Lower lobe of right lung (tissue), 2 donors: ENCODE measurements at regions not wholly inside any gene's neighbourhood (a gene's known extent, or its start where the extent isn't known, plus 50 kb on each side); places are given as distances from the start of the nearest gene placed in this dataset.

Experiments
- ATAC-seq, 2 donors: fragments of 200-7000 bp; cut with Tn5 transposase; one replicate each; pipeline ENCODE4 v1.9.1; 2020 to 2022; ENCODE audit warnings: mild to moderate bottlenecking in 2 of 2, moderate library complexity in 2 of 2
- DNase-seq: peaks from one replicate; pipeline ENCODE4 v3.0.0-alpha.2; 2020
- H3K27ac ChIP-seq: fragments of 200-600 bp; one replicate; pipeline ENCODE4 v1.8.0; 2022
- H3K27me3 ChIP-seq: fragments of 200-600 bp; one replicate; pipeline ENCODE4 v1.8.0; 2022; ENCODE audit warnings: low read depth
- H3K36me3 ChIP-seq: fragments of 200-600 bp; one replicate; pipeline ENCODE4 v1.8.0; 2022; ENCODE audit warnings: mild to moderate bottlenecking
- H3K4me1 ChIP-seq: fragments of 200-600 bp; one replicate; pipeline ENCODE4 v1.8.0; 2022
- H3K4me3 ChIP-seq: fragments of 200-600 bp; one replicate; pipeline ENCODE4 v1.8.0; 2022; ENCODE audit warnings: mild to moderate bottlenecking
- H3K9me3 ChIP-seq: fragments of 200-600 bp; one replicate; pipeline ENCODE4 v1.8.0; 2022
- CTCF ChIP-seq: fragments of 200-600 bp; IDR thresholded peaks from one replicate; pipeline ENCODE4 v1.8.0; 2022; ENCODE audit warnings: antibody characterized with exemption, mild to moderate bottlenecking
- intact Hi-C: fragments of 100-400 bp; cut with DNase I; formaldehyde crosslinking; loops from one replicate; pipeline ENCODE4 v1.11.0; 2022
- donor health status: DM: no; HTN: yes; CAD: no; lungs with severe emphysema.

GRCh38 chr3:168342946-168343850, 247.5 kb upstream of the GOLIM4 start:
- Histone ChIP-seq H3K4me1 (peaks cover 8% of the 10 kb centered on the region), H3K27me3 (no peaks in the 10 kb centered on the region), H3K9me3 (no peaks in the 10 kb centered on the region), H3K4me3 (no peak overlapping the region), H3K36me3 (no peaks in the 10 kb centered on the region), H3K27ac (no peak overlapping the region)
- ATAC-seq: no peak
- intact Hi-C loops: no loop called here
- no peak for TF ChIP-seq CTCF
- no peak for DNase-seq

- intact Hi-C loops: no loop called here
- ATAC-seq (peak in 1 of 2 donors; percentile 19), DNase-seq (no peak)
- Histone ChIP-seq H3K27me3 (no peaks in the 10 kb centered on the region), H3K9me3 (no peaks in the 10 kb centered on the region), H3K36me3 (no peaks in the 10 kb centered on the region), H3K27ac (no peak overlapping the region), H3K4me1 (peaks cover 8% of the 10 kb centered on the region), H3K4me3 (no peak overlapping the region)
- TF ChIP-seq CTCF: no peak
Measured at GRCh38 chr3:168341956-168342936, 246.5 kb upstream of the GOLIM4 start.

GRCh38 chr3:168341192-168341815, 245.6 kb upstream of the GOLIM4 start:
- Histone ChIP-seq H3K36me3 (no peaks in the 10 kb centered on the region), H3K27me3 (no peaks in the 10 kb centered on the region), H3K27ac (no peak overlapping the region), H3K9me3 (no peaks in the 10 kb centered on the region), H3K4me3 (no peak overlapping the region), H3K4me1 (peaks cover 8% of the 10 kb centered on the region)
- ATAC-seq (no peak), DNase-seq (no peak)
- intact Hi-C loops: no loop called here
- no peak for TF ChIP-seq CTCF

DNA sequence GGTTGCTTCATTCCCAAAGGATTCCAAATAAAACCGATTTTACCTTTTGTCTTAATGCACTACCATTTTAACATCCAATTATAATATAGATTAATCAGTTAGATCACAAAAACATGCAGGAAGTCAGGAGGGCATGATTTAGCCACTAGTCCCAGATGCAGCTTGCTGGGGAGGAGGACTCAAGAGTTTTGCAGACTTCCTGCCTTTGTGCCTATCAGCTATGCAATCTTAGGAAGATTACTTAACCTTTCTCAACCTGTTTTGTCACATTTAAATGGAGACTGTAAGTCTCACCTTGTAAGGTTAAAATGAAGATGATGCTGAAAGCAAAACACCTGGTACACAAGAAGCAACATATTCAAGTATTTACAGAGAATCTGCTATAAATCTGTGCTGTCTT, 242.4 kb upstream of the GOLIM4 start:
- ATAC-seq (no peak), DNase-seq (no peak)
- peaks cover 8% of the 10 kb centered on the region for H3K4me1 ChIP-seq
- intact Hi-C loops: no loop called here
- no peaks in the 10 kb centered on the region for H3K36me3 ChIP-seq
- no peaks in the 10 kb centered on the region for H3K9me3 ChIP-seq
- H3K4me3 ChIP-seq: no peak overlapping the region
- H3K27me3 ChIP-seq: no peaks in the 10 kb centered on the region
- no peak for TF ChIP-seq CTCF
- no peak overlapping the region for H3K27ac ChIP-seq

DNA sequence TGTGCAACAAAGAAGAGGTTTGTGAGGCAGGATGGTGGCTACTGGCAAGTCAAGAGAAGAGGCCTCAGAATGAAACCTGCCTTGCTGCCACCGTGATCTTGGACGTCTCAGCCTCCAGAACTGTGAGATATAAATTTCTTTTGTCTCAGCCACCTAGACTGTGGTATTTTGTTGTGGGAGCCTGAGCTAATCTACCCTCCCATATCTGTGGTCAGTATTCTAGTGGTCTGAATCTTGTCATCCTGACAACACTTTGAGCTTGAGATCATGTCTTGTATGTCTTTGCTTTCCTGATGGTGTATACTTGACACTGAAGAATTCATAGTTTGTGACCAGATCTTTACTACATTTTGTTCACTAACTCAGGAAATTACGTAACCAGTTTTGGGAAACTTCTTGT, 240.6 kb upstream of the GOLIM4 start:
- DNase-seq: no peak
- no peaks in the 10 kb centered on the region for H3K36me3 ChIP-seq
- no peaks in the 10 kb centered on the region for H3K27me3 ChIP-seq
- ATAC-seq: no peak
- TF ChIP-seq CTCF: no peak
- no peak overlapping the region for H3K27ac ChIP-seq
- no peaks in the 10 kb centered on the region for H3K9me3 ChIP-seq
- no peak overlapping the region for H3K4me3 ChIP-seq
- intact Hi-C loops: no loop called here
- peaks cover 2% of the 10 kb centered on the region for H3K4me1 ChIP-seq
